Sigmoid colon (tissue), 4 donors: ENCODE measurements at regions not wholly inside any gene's neighbourhood (a gene's known extent, or its start where the extent isn't known, plus 50 kb on each side); places are given as distances from the start of the nearest gene placed in this dataset.

Source experiments
- EP300 ChIP-seq, 4 donors: sonication (generic); formaldehyde crosslinking; IDR thresholded peaks; one replicate each; pipeline ENCODE4 v1.6.1; 2017; ENCODE audit warnings: antibody characterized with exemption in 4 of 4
- POLR2A ChIP-seq, 2 donors: fragments of 450-650 bp; IDR thresholded peaks; one replicate each; pipeline ENCODE4 v1.6.1; 2016; ENCODE audit warnings: antibody characterized with exemption in 2 of 2, mild to moderate bottlenecking in 2 of 2, moderate library complexity in 2 of 2
- POLR2AphosphoS5 ChIP-seq, 4 donors: sonication (generic); formaldehyde crosslinking; IDR thresholded peaks; one replicate each; pipeline ENCODE4 v1.6.1; 2017; ENCODE audit warnings: antibody characterized with exemption in 4 of 4
- TF ChIP-seq, protein P1 (sequence below), 4 experiments: fragments of 450-650 bp in 3 of 4; fragments of 200-600 bp in 1 of 4; IDR thresholded peaks; one replicate each; pipeline ENCODE4 v1.5.1; 2016 to 2019; ENCODE audit warnings: antibody characterized with exemption in 4 of 4, mild to moderate bottlenecking in 3 of 4, moderate library complexity in 2 of 4

DNA sequence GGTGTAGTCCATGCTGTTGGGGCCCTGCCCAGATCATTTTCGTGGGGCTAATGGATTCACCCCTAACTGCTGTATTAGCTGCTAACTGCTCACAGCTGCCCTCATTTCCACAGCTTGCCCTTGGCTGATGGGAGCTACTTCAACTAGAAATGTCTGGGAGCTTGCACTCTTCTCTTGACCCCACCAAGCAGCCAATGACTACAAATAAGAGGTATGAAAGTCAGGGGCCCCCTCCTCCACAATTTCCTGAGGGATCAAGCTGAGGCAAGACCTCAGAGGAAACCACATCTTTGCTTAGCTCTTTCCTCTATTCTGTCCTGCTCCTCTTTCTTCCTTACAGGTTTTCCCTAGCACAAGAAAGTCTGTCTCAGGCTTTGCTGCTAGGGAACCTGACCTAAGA is 397.5 kb downstream of the MLLT3 start:
- TF ChIP-seq, protein P1, sequence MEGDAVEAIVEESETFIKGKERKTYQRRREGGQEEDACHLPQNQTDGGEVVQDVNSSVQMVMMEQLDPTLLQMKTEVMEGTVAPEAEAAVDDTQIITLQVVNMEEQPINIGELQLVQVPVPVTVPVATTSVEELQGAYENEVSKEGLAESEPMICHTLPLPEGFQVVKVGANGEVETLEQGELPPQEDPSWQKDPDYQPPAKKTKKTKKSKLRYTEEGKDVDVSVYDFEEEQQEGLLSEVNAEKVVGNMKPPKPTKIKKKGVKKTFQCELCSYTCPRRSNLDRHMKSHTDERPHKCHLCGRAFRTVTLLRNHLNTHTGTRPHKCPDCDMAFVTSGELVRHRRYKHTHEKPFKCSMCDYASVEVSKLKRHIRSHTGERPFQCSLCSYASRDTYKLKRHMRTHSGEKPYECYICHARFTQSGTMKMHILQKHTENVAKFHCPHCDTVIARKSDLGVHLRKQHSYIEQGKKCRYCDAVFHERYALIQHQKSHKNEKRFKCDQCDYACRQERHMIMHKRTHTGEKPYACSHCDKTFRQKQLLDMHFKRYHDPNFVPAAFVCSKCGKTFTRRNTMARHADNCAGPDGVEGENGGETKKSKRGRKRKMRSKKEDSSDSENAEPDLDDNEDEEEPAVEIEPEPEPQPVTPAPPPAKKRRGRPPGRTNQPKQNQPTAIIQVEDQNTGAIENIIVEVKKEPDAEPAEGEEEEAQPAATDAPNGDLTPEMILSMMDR (IDR thresholded peaks at IDR 0.05) = no peak
- TF ChIP-seq EP300 (IDR thresholded peaks at IDR 0.05) (no peak), POLR2A (IDR thresholded peaks at IDR 0.05) (no peak), POLR2AphosphoS5 (IDR thresholded peaks at IDR 0.05) (no peak)
